ENCODE measurements at regions not wholly inside any gene's neighbourhood (a gene's known extent, or its start where the extent isn't known, plus 50 kb on each side); places are given as distances from the start of the nearest gene placed in this dataset.

DNA sequence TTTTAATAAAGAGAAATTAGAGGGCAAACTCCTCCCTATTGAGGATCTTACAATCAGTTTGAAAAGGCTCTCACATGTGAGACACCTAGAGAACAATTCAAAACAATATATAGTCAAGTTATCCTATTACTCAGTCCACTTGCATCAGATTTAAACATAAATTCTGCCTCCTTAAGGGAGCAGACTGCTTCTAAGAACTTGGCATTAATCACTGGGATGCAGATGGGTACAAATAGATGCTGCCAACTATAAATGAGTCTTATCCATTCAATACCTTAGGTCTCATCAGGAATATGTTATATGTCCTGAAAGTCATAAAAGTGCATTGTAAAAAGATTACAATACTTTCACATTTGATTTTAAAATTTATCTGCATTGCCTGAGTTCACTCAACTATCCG lies 269.3 kb upstream of the KIRREL3 start:
- H3K4me3 ChIP-seq (replicated peaks; ENCODE audit: low read depth, low read length): no peak overlapping the region
- DNase-seq (ENCODE audit: low read depth): no peak
- TF ChIP-seq, protein P1, sequence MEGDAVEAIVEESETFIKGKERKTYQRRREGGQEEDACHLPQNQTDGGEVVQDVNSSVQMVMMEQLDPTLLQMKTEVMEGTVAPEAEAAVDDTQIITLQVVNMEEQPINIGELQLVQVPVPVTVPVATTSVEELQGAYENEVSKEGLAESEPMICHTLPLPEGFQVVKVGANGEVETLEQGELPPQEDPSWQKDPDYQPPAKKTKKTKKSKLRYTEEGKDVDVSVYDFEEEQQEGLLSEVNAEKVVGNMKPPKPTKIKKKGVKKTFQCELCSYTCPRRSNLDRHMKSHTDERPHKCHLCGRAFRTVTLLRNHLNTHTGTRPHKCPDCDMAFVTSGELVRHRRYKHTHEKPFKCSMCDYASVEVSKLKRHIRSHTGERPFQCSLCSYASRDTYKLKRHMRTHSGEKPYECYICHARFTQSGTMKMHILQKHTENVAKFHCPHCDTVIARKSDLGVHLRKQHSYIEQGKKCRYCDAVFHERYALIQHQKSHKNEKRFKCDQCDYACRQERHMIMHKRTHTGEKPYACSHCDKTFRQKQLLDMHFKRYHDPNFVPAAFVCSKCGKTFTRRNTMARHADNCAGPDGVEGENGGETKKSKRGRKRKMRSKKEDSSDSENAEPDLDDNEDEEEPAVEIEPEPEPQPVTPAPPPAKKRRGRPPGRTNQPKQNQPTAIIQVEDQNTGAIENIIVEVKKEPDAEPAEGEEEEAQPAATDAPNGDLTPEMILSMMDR (IDR thresholded peaks at IDR 0.05; ENCODE audit: low read length, missing control alignments): no peak

DNA sequence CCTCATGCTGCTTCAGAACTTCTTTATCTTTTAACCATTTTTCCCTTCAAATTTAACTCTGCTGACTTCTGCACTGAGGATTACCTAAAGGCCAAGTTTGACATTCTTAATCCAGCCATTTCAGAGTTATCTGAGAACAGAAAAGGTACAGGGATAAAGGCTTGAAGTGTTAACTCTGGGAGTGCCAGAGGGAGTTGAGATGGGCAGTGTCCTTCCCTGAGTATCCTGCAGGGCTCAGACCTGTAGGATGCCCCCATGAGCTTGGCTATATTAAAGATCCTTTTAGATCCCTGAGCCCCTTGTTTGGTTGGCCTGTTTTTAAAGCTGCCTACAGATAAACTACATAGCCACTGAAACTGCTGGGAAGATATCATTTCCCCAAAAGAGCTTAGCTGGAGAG lies 268.4 kb upstream of the KIRREL3 start:
- TF ChIP-seq, protein P1 (IDR thresholded peaks at IDR 0.05; ENCODE audit: low read length, missing control alignments): no peak
- no peak for DNase-seq (ENCODE audit: low read depth)
- H3K4me3 ChIP-seq (replicated peaks; ENCODE audit: low read depth, low read length): no peak overlapping the region

DNA sequence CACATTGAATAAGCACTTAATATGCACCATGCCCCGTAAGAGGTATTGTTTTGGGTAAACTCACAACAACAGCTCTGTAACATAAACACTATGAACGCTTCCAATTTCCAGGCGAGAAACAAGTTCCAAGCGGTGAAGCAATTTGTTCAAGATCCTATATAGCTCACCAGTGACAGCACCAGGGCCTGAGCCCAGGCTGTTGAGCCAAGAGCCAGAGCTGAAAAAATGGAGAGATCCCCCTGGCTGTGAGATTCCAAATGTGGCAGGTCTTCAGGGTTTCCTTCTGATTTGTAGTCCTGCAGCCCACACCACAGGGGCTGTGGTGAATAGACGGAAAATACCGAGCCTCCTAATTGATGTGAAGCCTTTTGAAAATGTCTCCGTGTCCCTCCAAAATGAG lies 268.0 kb upstream of the KIRREL3 start:
- TF ChIP-seq, protein P1 (IDR thresholded peaks at IDR 0.05; ENCODE audit: low read length, missing control alignments): no peak
- no peak for DNase-seq (ENCODE audit: low read depth)
- no peak overlapping the region for H3K4me3 ChIP-seq (replicated peaks; ENCODE audit: low read depth, low read length)

DNA sequence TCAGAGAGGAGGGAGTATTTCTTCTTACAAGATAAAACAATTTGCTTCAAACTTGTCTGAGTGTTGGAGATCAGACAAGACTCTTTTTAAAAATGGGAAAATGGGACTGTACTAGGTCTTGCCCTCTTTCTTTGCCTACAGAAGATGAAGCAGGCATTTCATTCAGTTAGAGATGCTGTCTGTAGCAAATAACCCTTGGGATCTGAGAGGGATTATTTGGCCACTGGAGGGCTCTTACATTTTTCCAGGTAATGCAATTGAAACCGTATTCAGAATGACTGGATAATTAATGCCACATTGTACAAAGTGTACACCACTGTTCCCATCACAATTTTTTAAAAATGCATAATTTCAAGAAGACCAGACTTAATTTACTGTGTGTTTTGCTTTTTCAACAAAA lies 258.5 kb upstream of the KIRREL3 start:
- DNase-seq (ENCODE audit: low read depth): no peak
- no peak overlapping the region for H3K4me3 ChIP-seq (replicated peaks; ENCODE audit: low read depth, low read length)
- TF ChIP-seq, protein P1 (IDR thresholded peaks at IDR 0.05; ENCODE audit: low read length, missing control alignments): no peak

DNA sequence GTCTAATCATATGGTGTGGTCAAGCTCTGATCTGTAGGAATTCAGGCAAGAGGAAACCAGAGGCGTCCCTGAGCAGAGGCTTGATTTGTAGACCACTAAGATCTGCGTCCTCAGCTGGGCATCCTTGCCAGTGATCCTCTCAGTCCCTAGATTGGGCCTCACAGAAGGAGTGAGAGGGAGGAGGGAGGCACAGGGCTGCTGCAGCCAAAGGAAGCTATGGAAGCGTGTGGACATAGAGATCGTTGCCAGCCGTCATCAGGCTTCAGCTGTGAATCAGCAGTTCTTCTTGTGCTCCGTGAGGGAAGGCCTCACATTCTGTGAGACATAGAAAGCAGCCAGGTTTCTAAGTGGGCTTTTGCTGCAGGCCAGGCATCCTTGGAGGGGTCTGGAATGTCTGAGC lies 254.6 kb upstream of the KIRREL3 start:
- no peak for DNase-seq (ENCODE audit: low read depth)
- TF ChIP-seq, protein P1 (IDR thresholded peaks at IDR 0.05; ENCODE audit: low read length, missing control alignments): no peak
- H3K4me3 ChIP-seq (replicated peaks; ENCODE audit: low read depth, low read length): no peak overlapping the region

DNA sequence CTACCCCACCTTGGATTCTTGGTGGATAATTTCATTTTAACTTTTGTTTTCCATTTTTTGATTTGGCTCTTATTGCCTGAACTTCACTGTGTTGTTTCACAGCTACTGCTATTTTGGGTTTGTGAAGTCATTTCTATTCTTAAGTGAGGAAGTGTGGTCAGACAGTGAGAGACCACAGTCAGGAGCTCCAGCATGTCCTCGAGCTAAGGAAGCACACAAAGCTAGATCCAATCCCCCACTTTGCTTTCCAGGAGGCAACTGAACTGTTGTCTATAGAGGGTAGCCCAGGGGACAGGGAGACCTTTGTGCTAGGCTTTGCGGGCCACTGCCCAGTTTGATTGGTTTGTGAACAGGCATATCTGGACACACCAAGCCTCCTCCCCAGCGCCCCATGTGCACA lies 251.8 kb upstream of the KIRREL3 start:
- TF ChIP-seq, protein P1 (IDR thresholded peaks at IDR 0.05; ENCODE audit: low read length, missing control alignments): no peak
- no peak overlapping the region for H3K4me3 ChIP-seq (replicated peaks; ENCODE audit: low read depth, low read length)
- DNase-seq (ENCODE audit: low read depth): no peak

DNA sequence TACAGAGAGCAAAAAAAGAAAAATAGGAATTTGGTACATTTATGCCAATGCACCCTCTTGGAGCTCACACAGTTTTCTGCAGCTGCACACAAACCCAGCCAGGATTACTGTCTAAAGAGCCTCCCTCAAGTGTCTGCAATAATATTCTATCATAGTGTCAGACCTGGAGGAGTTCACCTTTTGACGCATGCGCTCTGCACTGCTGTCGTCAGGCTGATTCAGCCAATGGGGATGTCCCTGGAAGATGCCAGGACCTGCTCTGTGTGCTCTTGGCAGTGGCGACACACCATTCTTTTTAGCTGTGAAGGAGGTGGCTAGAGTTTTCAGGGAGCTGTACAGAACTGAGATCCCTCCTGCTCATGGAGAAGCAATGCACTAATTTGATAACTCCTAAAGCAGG lies 249.0 kb upstream of the KIRREL3 start:
- H3K4me3 ChIP-seq (replicated peaks; ENCODE audit: low read depth, low read length): no peak overlapping the region
- no peak for DNase-seq (ENCODE audit: low read depth)
- TF ChIP-seq, protein P1 (IDR thresholded peaks at IDR 0.05; ENCODE audit: low read length, missing control alignments): no peak

Data from fibroblast of pulmonary artery (primary cell).